Lung (tissue), 11 donors: ENCODE measurements at regions not wholly inside any gene's neighbourhood (a gene's known extent, or its start where the extent isn't known, plus 50 kb on each side); places are given as distances from the start of the nearest gene placed in this dataset.

Experiments used
- ATAC-seq: fragments of 200-7000 bp; cut with Tn5 transposase; one replicate; pipeline ENCODE4 v1.9.1; 2020; ENCODE audit warnings: moderate number of reproducible peaks; ENCODE audit not compliant: insufficient read depth, low FRiP score
- DNase-seq, 3 donors: peaks; one replicate each; pipeline ENCODE4 v3.0.0-alpha.2; 2013 to 2017
- H3K27ac ChIP-seq, 2 donors: one replicate each; pipeline ENCODE4 v1.5.1; 2013; ENCODE audit warnings: mild to moderate bottlenecking in 2 of 2, moderate library complexity in 2 of 2, control low read depth in 1 of 2, inconsistent platforms in 1 of 2, low read depth in 1 of 2, low read length in 1 of 2
- H3K27me3 ChIP-seq, 3 donors: one replicate each; pipeline ENCODE4 v1.5.1; 2013; ENCODE audit warnings: low read length in 2 of 3; ENCODE audit not compliant: control insufficient read depth in 3 of 3, insufficient read depth in 3 of 3
- H3K36me3 ChIP-seq, 4 donors: one replicate each; pipeline ENCODE4 v1.5.1; 2013; ENCODE audit warnings: low read length in 4 of 4, mild to moderate bottlenecking in 1 of 4, moderate library complexity in 1 of 4; ENCODE audit not compliant: control insufficient read depth in 4 of 4, insufficient read depth in 4 of 4
- H3K4me1 ChIP-seq, 5 donors: one replicate each; pipeline ENCODE4 v1.5.1; 2013; ENCODE audit warnings: low read length in 5 of 5, mild to moderate bottlenecking in 2 of 5, moderate library complexity in 1 of 5; ENCODE audit not compliant: control insufficient read depth in 5 of 5, insufficient read depth in 5 of 5
- H3K4me3 ChIP-seq: one replicate; pipeline ENCODE4 v1.5.1; 2013; ENCODE audit warnings: mild to moderate bottlenecking, control low read depth, moderate library complexity
- H3K9ac ChIP-seq, 2 donors: one replicate each; pipeline ENCODE4 v1.5.1; 2013; ENCODE audit warnings: low read length in 2 of 2, control low read depth in 1 of 2; ENCODE audit not compliant: insufficient read depth in 1 of 2
- H3K9me3 ChIP-seq, 4 donors: one replicate each; pipeline ENCODE4 v1.5.1; 2013; ENCODE audit warnings: low read length in 3 of 4, mild to moderate bottlenecking in 1 of 4, moderate library complexity in 1 of 4; ENCODE audit not compliant: control insufficient read depth in 4 of 4, insufficient read depth in 3 of 4
- WGBS, 2 donors: extraction: QIAGEN DNeasy Blood & Tissue Kit; methylation state at CpG; one replicate each; pipeline ENCODE4 v1.1.7; 2013; 5-methylcytosine and 5-hydroxymethylcytosine counted together
- TF ChIP-seq, protein P1 (sequence below): IDR thresholded peaks from 2 replicates; pipeline ENCODE4 v1.5.1; 2012; ENCODE audit warnings: mild to moderate bottlenecking; ENCODE audit errors: control extremely low read depth, extremely low read depth
- donor health status: control.
- donor health status: control.
- donor health status: Bipolar disorder and iron deficiency.
- donor health status: healthy.
- donor health status: DM: yes; HTN: yes; CAD: no.

DNA sequence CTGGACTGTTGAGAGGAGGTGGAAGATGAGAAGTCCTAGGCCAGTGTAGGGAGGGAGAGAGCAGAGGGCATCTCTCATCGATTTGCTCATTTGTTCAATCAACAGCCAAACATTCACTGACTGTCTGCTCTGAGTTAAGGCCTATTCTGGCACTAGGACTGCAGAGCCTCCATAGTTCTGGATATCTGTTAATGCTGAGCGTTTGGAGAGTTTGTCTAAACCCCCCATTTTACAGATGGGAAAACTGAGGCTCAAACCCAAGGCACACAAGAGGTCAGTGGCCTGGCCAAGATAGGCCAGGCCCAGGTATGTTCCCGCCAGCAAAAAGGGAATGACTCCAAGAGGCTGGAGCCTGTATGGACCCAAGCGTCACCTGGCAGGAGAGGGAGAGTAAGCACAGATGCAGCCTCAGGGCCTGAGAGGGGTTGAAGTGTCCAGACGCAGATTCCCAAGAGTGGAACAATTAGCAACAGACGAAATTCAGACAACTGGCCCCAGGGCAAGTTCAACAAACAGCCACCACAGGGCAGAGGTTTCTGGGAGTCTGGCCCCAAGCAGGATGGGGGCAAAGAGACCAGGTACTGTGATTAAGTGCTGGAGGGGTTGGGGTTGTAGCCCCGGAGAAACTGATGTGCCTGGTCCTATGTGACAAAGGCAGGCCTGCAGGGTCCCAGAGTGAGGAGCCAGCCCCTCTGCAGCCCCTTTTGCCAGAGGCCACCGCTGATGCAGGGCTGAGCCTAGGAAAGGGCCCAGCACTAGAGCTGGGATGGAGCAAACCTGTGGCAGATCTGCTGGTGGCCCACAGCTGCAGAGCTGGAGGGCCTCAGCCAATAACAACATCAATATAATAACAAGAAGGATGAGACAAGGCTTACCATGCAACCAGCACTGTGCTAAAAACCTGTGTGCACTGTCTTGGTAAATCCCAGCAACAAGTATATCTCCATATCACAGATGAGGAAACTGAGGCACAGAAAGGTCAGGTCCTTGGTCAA lies 245.1 kb upstream of the TLE3 start:
- H3K27ac ChIP-seq = no peak overlapping the region
- no peak overlapping the region for H3K4me3 ChIP-seq
- ATAC-seq = no peak
- TF ChIP-seq, protein P1, sequence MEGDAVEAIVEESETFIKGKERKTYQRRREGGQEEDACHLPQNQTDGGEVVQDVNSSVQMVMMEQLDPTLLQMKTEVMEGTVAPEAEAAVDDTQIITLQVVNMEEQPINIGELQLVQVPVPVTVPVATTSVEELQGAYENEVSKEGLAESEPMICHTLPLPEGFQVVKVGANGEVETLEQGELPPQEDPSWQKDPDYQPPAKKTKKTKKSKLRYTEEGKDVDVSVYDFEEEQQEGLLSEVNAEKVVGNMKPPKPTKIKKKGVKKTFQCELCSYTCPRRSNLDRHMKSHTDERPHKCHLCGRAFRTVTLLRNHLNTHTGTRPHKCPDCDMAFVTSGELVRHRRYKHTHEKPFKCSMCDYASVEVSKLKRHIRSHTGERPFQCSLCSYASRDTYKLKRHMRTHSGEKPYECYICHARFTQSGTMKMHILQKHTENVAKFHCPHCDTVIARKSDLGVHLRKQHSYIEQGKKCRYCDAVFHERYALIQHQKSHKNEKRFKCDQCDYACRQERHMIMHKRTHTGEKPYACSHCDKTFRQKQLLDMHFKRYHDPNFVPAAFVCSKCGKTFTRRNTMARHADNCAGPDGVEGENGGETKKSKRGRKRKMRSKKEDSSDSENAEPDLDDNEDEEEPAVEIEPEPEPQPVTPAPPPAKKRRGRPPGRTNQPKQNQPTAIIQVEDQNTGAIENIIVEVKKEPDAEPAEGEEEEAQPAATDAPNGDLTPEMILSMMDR = no peak
- WGBS, 2 donors = 93% methylated on average over 8 of the region's 8 CpGs
- H3K9ac ChIP-seq = no peak overlapping the region
- H3K27me3 ChIP-seq = no peaks in the 10 kb centered on the region
- DNase-seq = peak in 1 of 3 donors; percentile 12
- H3K9me3 ChIP-seq = peaks cover 0 to under 1% (median 0%) of the 10 kb centered on the region in 4 donors
- no peaks in the 10 kb centered on the region for H3K36me3 ChIP-seq
- H3K4me1 ChIP-seq = peaks cover 0 to 74% (median 32%) of the 10 kb centered on the region in 5 donors

DNA sequence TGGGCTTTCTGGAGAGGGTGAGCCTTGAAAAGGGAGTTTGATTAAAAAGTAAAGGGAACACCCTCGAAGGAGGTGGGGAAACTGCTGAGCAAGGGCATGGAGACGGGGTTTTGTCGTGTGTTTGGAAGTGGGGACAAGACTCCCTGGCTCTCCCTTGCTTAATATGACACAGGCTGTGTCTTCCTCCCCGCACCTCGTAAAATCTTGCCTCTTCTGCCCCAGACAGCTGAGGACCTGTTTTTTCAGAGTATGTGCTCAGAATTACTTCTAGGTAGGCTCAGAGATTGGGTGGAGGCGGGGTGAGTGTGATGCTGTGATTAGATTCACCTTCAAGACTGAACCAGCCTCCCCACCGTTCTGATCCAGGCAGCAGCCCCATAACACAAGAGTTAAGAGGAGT lies 244.4 kb upstream of the TLE3 start:
- Histone ChIP-seq H3K27ac (no peak overlapping the region), H3K9ac (no peak overlapping the region), H3K27me3 (no peaks in the 10 kb centered on the region), H3K36me3 (no peaks in the 10 kb centered on the region), H3K4me1 (peaks cover 0 to 74% (median 32%) of the 10 kb centered on the region in 5 donors), H3K9me3 (peaks cover 0 to 2% (median 0%) of the 10 kb centered on the region in 4 donors), H3K4me3 (no peak overlapping the region)
- ATAC-seq (no peak), DNase-seq (peak in 1 of 3 donors; percentile 10)
- 93 to 96% methylated on average over 7 of the region's 7 CpGs for WGBS, 2 donors
- TF ChIP-seq, protein P1 = no peak

DNA sequence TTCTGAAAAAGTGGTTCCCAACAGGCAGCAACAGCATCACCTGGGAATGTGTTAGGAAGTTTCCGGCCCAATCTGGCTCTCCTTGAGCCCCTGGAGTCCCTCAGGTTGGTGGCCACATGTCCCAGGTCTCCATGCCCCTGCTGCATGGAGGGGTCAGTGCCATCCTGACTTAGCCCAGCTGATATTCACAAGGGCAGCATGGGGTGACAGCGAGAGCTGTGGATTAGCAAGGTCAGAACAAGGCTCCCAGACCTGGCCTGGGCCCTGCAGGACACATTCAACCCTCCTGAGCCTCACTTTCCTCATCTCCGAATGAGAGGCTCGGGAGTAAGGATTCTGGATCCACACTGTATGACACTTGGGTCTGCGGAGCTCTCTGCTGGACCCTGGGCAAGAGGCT lies 243.8 kb upstream of the TLE3 start:
- no peak overlapping the region for H3K9ac ChIP-seq
- DNase-seq (peak in 1 of 3 donors; percentile 6), ATAC-seq (no peak)
- TF ChIP-seq, protein P1 = no peak
- H3K27me3 ChIP-seq = no peaks in the 10 kb centered on the region
- WGBS, 2 donors = 77 to 89% methylated on average over 5 of the region's 5 CpGs
- no peaks in the 10 kb centered on the region for H3K36me3 ChIP-seq
- H3K9me3 ChIP-seq = peaks cover 0 to 2% (median 0%) of the 10 kb centered on the region in 4 donors
- peaks cover 0 to 80% (median 32%) of the 10 kb centered on the region in 5 donors for H3K4me1 ChIP-seq
- no peak overlapping the region for H3K4me3 ChIP-seq
- no peak overlapping the region for H3K27ac ChIP-seq
